GM23248 (cell line): ENCODE measurements at regions not wholly inside any gene's neighbourhood (a gene's known extent, or its start where the extent isn't known, plus 50 kb on each side); places are given as distances from the start of the nearest gene placed in this dataset.

Experiments used
- DNase-seq: peaks from one replicate; pipeline ENCODE4 v3.0.0-alpha.2; 2015
- H2AFZ ChIP-seq: fragments of 200-600 bp; sonication (generic); 2 replicates; pipeline ENCODE4 v1.6.1; 2016; ENCODE audit warnings: antibody characterized with exemption
- H3F3A ChIP-seq: fragments of 200-600 bp; sonication (generic); 2 replicates; pipeline ENCODE4 v1.6.1; 2016; ENCODE audit warnings: mild to moderate bottlenecking, antibody characterized with exemption, mixed run types; ENCODE audit not compliant: insufficient read depth
- H3K27ac ChIP-seq: fragments of 200-600 bp; sonication (generic); 2 replicates; pipeline ENCODE4 v1.5.1; 2016; ENCODE audit warnings: mild to moderate bottlenecking
- H3K27me3 ChIP-seq: fragments of 200-600 bp; sonication (generic); replicated peaks from 2 replicates; pipeline ENCODE4 v1.6.1; 2016; ENCODE audit warnings: mild to moderate bottlenecking; ENCODE audit not compliant: insufficient read depth
- H3K36me3 ChIP-seq: fragments of 200-600 bp; sonication (generic); 2 replicates; pipeline ENCODE4 v1.6.1; 2016; ENCODE audit warnings: low read depth, mild to moderate bottlenecking
- H3K4me1 ChIP-seq: fragments of 200-600 bp; sonication (generic); 2 replicates; pipeline ENCODE4 v1.6.1; 2016; ENCODE audit warnings: mild to moderate bottlenecking; ENCODE audit not compliant: insufficient read depth
- H3K4me2 ChIP-seq: fragments of 200-600 bp; sonication (generic); one replicate; pipeline ENCODE4 v1.6.1; 2016; ENCODE audit warnings: mild to moderate bottlenecking; ENCODE audit not compliant: unreplicated experiment
- H3K4me3 ChIP-seq: fragments of 200-600 bp; sonication (generic); 2 replicates; pipeline ENCODE4 v1.5.1; 2016; ENCODE audit warnings: mild to moderate bottlenecking
- H3K79me2 ChIP-seq: fragments of 200-600 bp; sonication (generic); 2 replicates; pipeline ENCODE4 v1.6.1; 2016; ENCODE audit warnings: mild to moderate bottlenecking; ENCODE audit not compliant: insufficient read depth
- H3K9ac ChIP-seq: fragments of 200-600 bp; sonication (generic); 2 replicates; pipeline ENCODE4 v1.6.1; 2016; ENCODE audit warnings: mild to moderate bottlenecking
- H3K9me2 ChIP-seq: fragments of 200-600 bp; sonication (generic); 2 replicates; pipeline ENCODE4 v1.6.1; 2016; ENCODE audit warnings: mixed run types, mild to moderate bottlenecking, moderate library complexity; ENCODE audit not compliant: insufficient read depth
- H3K9me3 ChIP-seq: fragments of 200-600 bp; sonication (generic); one replicate; pipeline ENCODE4 v1.6.1; 2017; ENCODE audit warnings: low read depth
- H4K20me1 ChIP-seq: fragments of 200-600 bp; sonication (generic); 2 replicates; pipeline ENCODE4 v1.6.0; 2016; ENCODE audit not compliant: insufficient read depth
- EZH2 ChIP-seq: fragments of 200-600 bp; sonication (generic); IDR thresholded peaks from 2 replicates; pipeline ENCODE4 v1.6.1; 2018; ENCODE audit warnings: antibody characterized with exemption, mild to moderate bottlenecking; ENCODE audit not compliant: insufficient read depth, poor library complexity, severe bottlenecking
- EZH2phosphoT487 ChIP-seq: fragments of 200-600 bp; sonication (generic); IDR thresholded peaks from 2 replicates; pipeline ENCODE4 v1.6.1; 2018; ENCODE audit warnings: antibody characterized with exemption, moderate library complexity, mild to moderate bottlenecking, low read depth; ENCODE audit not compliant: insufficient read depth
- WGBS, 2 experiments: methylation state at CpG; one replicate each; pipeline ENCODE4 v1.1.6; 2015 to 2017; ENCODE audit warnings: low lambda C conversion rate in 2 of 2, low coverage in 1 of 2; ENCODE audit errors: missing lambda C conversion rate in 2 of 2; 5-methylcytosine and 5-hydroxymethylcytosine counted together
- in situ Hi-C: fragments of 300-500 bp; cut with MboI; formaldehyde crosslinking; loops from 2 replicates; pipeline ENCODE4 v1.15.0; 2020

- Histone ChIP-seq H3K79me2 (no peaks in the 10 kb centered on the region), H3K4me2 (no peak overlapping the region), H3K27me3 (no peaks in the 10 kb centered on the region; the same call in 1 of the 2 replicates), H3K4me3 (0 out of 2 replicates have a peak overlapping the region, but pooled peaks have one; percentile 12), H3K4me1 (peaks cover 20% of the 10 kb centered on the region), H3F3A (peaks cover 4% of the 10 kb centered on the region), H3K9me3 (no peaks in the 10 kb centered on the region), H3K9me2 (no peaks in the 10 kb centered on the region), H3K36me3 (no peaks in the 10 kb centered on the region), H3K27ac (no peak overlapping the region), H2AFZ (no peak overlapping the region), H4K20me1 (no peaks in the 10 kb centered on the region), H3K9ac (no peak overlapping the region)
- 82 to 93% methylated on average over 2 of the region's 2 CpGs for WGBS, 2 experiments
- in situ Hi-C loops = no loop called here
- no peak for TF ChIP-seq EZH2
- TF ChIP-seq EZH2phosphoT487 = no peak
- DNase-seq = peak; percentile 23
These were observed 113.8 kb upstream of the GLI3 start for GRCh38 chr7:42350801-42351200.

- H3F3A ChIP-seq = peaks cover 4% of the 10 kb centered on the region
- in situ Hi-C loops = no loop called here
- no peak for DNase-seq
- H3K79me2 ChIP-seq = no peaks in the 10 kb centered on the region
- no peaks in the 10 kb centered on the region for H3K9me3 ChIP-seq
- no peaks in the 10 kb centered on the region for H3K36me3 ChIP-seq
- no peaks in the 10 kb centered on the region for H3K9me2 ChIP-seq
- no peak overlapping the region for H2AFZ ChIP-seq
- WGBS, 2 experiments = 53 to 58% methylated on average over 3 of the region's 3 CpGs
- H4K20me1 ChIP-seq = no peaks in the 10 kb centered on the region
- no peak overlapping the region for H3K4me2 ChIP-seq
- no peak overlapping the region for H3K9ac ChIP-seq
- H3K27ac ChIP-seq = no peak overlapping the region
- H3K4me3 ChIP-seq = no peak overlapping the region
- H3K4me1 ChIP-seq = peaks cover 20% of the 10 kb centered on the region
- no peaks in the 10 kb centered on the region; the same call in 1 of the 2 replicates for H3K27me3 ChIP-seq
- TF ChIP-seq EZH2phosphoT487 (no peak), EZH2 (no peak)
These were observed 111.6 kb upstream of the GLI3 start for GRCh38 chr7:42348631-42349030.

GRCh38 chr7:42348071-42348470, 111.1 kb upstream of the GLI3 start:
- Histone ChIP-seq H3K27ac (no peak overlapping the region), H3K4me2 (no peak overlapping the region), H3F3A (peaks cover 4% of the 10 kb centered on the region), H4K20me1 (no peaks in the 10 kb centered on the region), H3K36me3 (no peaks in the 10 kb centered on the region), H3K4me1 (peaks cover 20% of the 10 kb centered on the region), H3K27me3 (no peaks in the 10 kb centered on the region; the same call in 1 of the 2 replicates), H3K9me3 (no peaks in the 10 kb centered on the region), H3K79me2 (no peaks in the 10 kb centered on the region), H2AFZ (no peak overlapping the region), H3K9me2 (no peaks in the 10 kb centered on the region), H3K4me3 (no peak overlapping the region), H3K9ac (no peak overlapping the region)
- WGBS, 2 experiments = 93% methylated on average over 1 of the region's 1 CpG
- in situ Hi-C loops = no loop called here
- DNase-seq = no peak
- TF ChIP-seq EZH2phosphoT487 = no peak
- TF ChIP-seq EZH2 = no peak

GRCh38 chr7:42347616-42348015, 110.6 kb upstream of the GLI3 start:
- Histone ChIP-seq H3K36me3 (no peaks in the 10 kb centered on the region), H3K79me2 (no peaks in the 10 kb centered on the region), H3K27ac (no peak overlapping the region), H3K9ac (no peak overlapping the region), H3K4me2 (no peak overlapping the region), H2AFZ (no peak overlapping the region), H3K4me1 (peaks cover 20% of the 10 kb centered on the region), H3K4me3 (no peak overlapping the region), H3K27me3 (no peaks in the 10 kb centered on the region; the same call in 1 of the 2 replicates), H3F3A (peaks cover 4% of the 10 kb centered on the region), H3K9me3 (no peaks in the 10 kb centered on the region), H3K9me2 (no peaks in the 10 kb centered on the region), H4K20me1 (no peaks in the 10 kb centered on the region)
- WGBS, 2 experiments = 97 to 98% methylated on average over 4 of the region's 4 CpGs
- DNase-seq = no peak
- in situ Hi-C loops = no loop called here
- TF ChIP-seq EZH2 (no peak), EZH2phosphoT487 (no peak)
